B cell (primary cell): ENCODE measurements at regions not wholly inside any gene's neighbourhood (a gene's known extent, or its start where the extent isn't known, plus 50 kb on each side); places are given as distances from the start of the nearest gene placed in this dataset.

Experiments
- ATAC-seq: fragments of 200-7000 bp; cut with Tn5 transposase; one replicate; pipeline ENCODE4 v1.10.0; 2021; ENCODE audit warnings: low read depth, mild to moderate bottlenecking, moderate number of reproducible peaks, moderate library complexity
- CTCF ChIA-PET: fragments of 350-600 bp; sonication (Branson Sonifier 250); formaldehyde crosslinking; loops from one replicate; lab custom pipeline; 2021; ENCODE audit warnings: antibody characterized with exemption, inconsistent platforms; lab: Charles Lee
- POLR2A ChIA-PET: fragments of 350-600 bp; sonication (Branson Sonifier 250); formaldehyde crosslinking; loops from one replicate; lab custom pipeline; 2021; ENCODE audit warnings: antibody characterized with exemption; lab: Charles Lee
- DNase-seq: peaks from one replicate; pipeline ENCODE4 v3.0.0; 2013
- H2AFZ ChIP-seq: 2 replicates; pipeline ENCODE4 v1.6.1; 2012; ENCODE audit warnings: mild to moderate bottlenecking, low read depth, low read length; ENCODE audit not compliant: insufficient read depth, poor library complexity, severe bottlenecking
- H3K27ac ChIP-seq, 2 donors: 1 replicate in 1 of 2; 2 replicates in 1 of 2; pipeline ENCODE4 v1.5.1; 2012 to 2013; ENCODE audit warnings: low read length in 2 of 2, mild to moderate bottlenecking in 2 of 2, moderate library complexity in 1 of 2
- H3K27me3 ChIP-seq, 4 experiments: fragments of 200-600 bp in 1 of 4; sonication (generic) in 1 of 4; replicated peaks in 1 of 4; 1 replicate in 2 of 4; 2 replicates in 2 of 4; pipeline versions ENCODE4 v1.6.1 to v1.7.0; 2013 to 2016; ENCODE audit warnings: low read length in 3 of 4, mild to moderate bottlenecking in 2 of 4, mixed read lengths in 1 of 4, moderate library complexity in 1 of 4; ENCODE audit not compliant: insufficient read depth in 4 of 4, control insufficient read depth in 3 of 4; ENCODE audit errors: control extremely low read depth in 1 of 4
- H3K36me3 ChIP-seq, 2 experiments: replicated peaks in 1 of 2; 1 replicate in 1 of 2; 2 replicates in 1 of 2; pipeline versions ENCODE4 v1.6.1 to v1.7.1; 2013; ENCODE audit warnings: low read length in 1 of 2; ENCODE audit not compliant: insufficient read depth in 2 of 2, control insufficient read depth in 1 of 2; ENCODE audit errors: control extremely low read depth in 1 of 2, extremely low read depth in 1 of 2
- H3K4me1 ChIP-seq, 2 donors: fragments of 200-600 bp in 1 of 2; sonication (generic) in 1 of 2; 1 replicate in 1 of 2; 2 replicates in 1 of 2; pipeline versions ENCODE4 v1.5.1 to v1.6.1; 2013 to 2017; ENCODE audit warnings: low read length in 2 of 2; ENCODE audit not compliant: control insufficient read depth in 2 of 2, insufficient read depth in 2 of 2
- H3K4me2 ChIP-seq: replicated peaks from 2 replicates; pipeline ENCODE3; 2012; ENCODE audit warnings: mild to moderate bottlenecking, low read depth, low read length; ENCODE audit not compliant: poor library complexity, severe bottlenecking
- H3K4me3 ChIP-seq, 5 experiments: fragments of 200-600 bp in 1 of 5; sonication (generic) in 1 of 5; 1 replicate in 3 of 5; 2 replicates in 2 of 5; pipeline versions ENCODE4 v1.5.1 to v1.7.0; 2011 to 2016; ENCODE audit warnings: low read length in 4 of 5, mild to moderate bottlenecking in 4 of 5, low read depth in 2 of 5, control low read depth in 1 of 5, moderate library complexity in 1 of 5; ENCODE audit not compliant: insufficient read depth in 1 of 5; ENCODE audit errors: control extremely low read depth in 1 of 5, extremely low read depth in 1 of 5
- H3K79me2 ChIP-seq: fragments of 200-600 bp; sonication (generic); one replicate; pipeline ENCODE4 v1.6.0; 2016; ENCODE audit warnings: low read length; ENCODE audit not compliant: control insufficient read depth, insufficient read depth
- H3K9ac ChIP-seq: fragments of 200-600 bp; sonication (generic); 2 replicates; pipeline ENCODE4 v1.6.1; 2017; ENCODE audit warnings: mild to moderate bottlenecking, low read length, moderate library complexity
- H3K9me3 ChIP-seq, 3 donors: one replicate each; pipeline versions ENCODE4 v1.6.1 to v1.7.1; 2013; ENCODE audit warnings: low read length in 2 of 3; ENCODE audit not compliant: control insufficient read depth in 2 of 3, insufficient read depth in 1 of 3; ENCODE audit errors: control extremely low read depth in 1 of 3
- H4K20me1 ChIP-seq: 2 replicates; pipeline ENCODE4 v1.6.0; 2012; ENCODE audit warnings: mild to moderate bottlenecking, low read length; ENCODE audit not compliant: insufficient read depth, control insufficient read depth, poor library complexity, severe bottlenecking
- H3K27ac Mint-ChIP-seq: one replicate; pipeline ENCODE4 v1.8.0; 2021; ENCODE audit warnings: mixed read lengths
- H3K27me3 Mint-ChIP-seq: one replicate; pipeline ENCODE4 v1.8.0; 2021; ENCODE audit warnings: mixed read lengths
- H3K4me1 Mint-ChIP-seq: one replicate; pipeline ENCODE4 v1.8.0; 2021; ENCODE audit warnings: mixed read lengths
- H3K4me3 Mint-ChIP-seq: one replicate; pipeline ENCODE4 v1.8.0; 2021; ENCODE audit warnings: mixed read lengths
- H3K9me3 Mint-ChIP-seq: one replicate; pipeline ENCODE4 v1.8.0; 2022; ENCODE audit warnings: mixed read lengths; ENCODE audit not compliant: insufficient read depth
- CTCF ChIP-seq: fragments of 200-600 bp; IDR thresholded peaks from one replicate; pipeline ENCODE4 v1.8.0; 2022; ENCODE audit warnings: antibody characterized with exemption, mild to moderate bottlenecking
- EZH2 ChIP-seq: IDR thresholded peaks from 2 replicates; pipeline ENCODE4 v1.6.1; 2012; ENCODE audit warnings: borderline replicate concordance, low read depth, mild to moderate bottlenecking, moderate library complexity, low read length; ENCODE audit not compliant: insufficient read depth, poor library complexity, severe bottlenecking
- WGBS: methylation state at CpG from one replicate; pipeline ENCODE4 v1.1.5; 2013; ENCODE audit warnings: missing lambda C conversion rate; ENCODE audit not compliant: insufficient coverage; 5-methylcytosine and 5-hydroxymethylcytosine counted together
- intact Hi-C: fragments of 100-400 bp; cut with micrococcal nuclease; formaldehyde crosslinking; loops from one replicate; pipeline ENCODE4 v1.10.0; 2022

DNA sequence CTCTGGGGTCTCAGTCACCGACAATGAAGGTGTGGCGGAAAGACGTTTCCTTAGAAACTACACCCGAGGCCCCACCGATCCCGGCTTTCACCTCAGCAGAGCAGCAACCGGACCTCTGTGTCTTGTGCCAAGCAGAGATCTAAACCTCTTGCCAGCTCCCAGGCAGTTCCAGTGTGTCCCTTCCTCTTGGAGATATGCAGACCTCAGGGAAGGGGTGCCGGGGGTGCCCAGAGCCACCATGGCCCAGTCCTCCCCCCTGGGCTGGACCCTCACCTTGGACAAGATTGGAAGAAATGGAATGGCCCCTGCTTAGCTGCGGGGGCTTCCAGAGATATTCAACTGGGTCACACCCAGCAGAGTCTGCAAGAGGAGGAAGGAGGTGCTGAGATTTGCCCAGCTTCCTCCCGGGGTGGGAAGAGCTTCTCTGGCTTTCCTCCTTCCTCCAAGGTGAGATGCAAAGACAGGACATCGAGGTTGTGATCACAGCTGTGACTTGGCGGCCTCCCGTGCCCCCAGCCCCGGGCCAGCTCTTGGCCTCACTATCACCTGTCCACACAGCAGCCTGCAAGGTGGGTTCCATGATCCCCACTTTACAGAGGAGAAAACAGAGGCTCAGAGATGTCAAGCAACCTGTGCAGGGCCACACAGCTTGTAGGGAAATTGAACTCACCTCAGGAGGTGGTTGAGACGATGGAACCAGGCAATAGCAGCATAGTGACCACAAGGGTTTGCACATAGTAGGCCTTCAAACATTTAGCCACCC lies 281.7 kb upstream of the RTL1 start:
- Histone ChIP-seq H3K9ac (no peak overlapping the region), H3K79me2 (no peaks in the 10 kb centered on the region), H3K36me3 (no peaks in the 10 kb centered on the region), H2AFZ (no peak overlapping the region), H3K27me3 (no peaks in the 10 kb centered on the region), H3K4me1 (no peaks in the 10 kb centered on the region), H3K9me3 (peaks cover 0 to 38% (median 0%) of the 10 kb centered on the region in 3 donors), H4K20me1 (no peaks in the 10 kb centered on the region), H3K4me3 (no peak overlapping the region), H3K27ac (no peak overlapping the region), H3K4me2 (no peak overlapping the region)
- ChIA-PET CTCF (no interaction called here), POLR2A (no interaction called here)
- no peak overlapping the region for H3K27ac Mint-ChIP-seq
- H3K4me1 Mint-ChIP-seq, result no peaks in the 10 kb centered on the region
- no peak for TF ChIP-seq CTCF
- no peak overlapping the region for H3K4me3 Mint-ChIP-seq
- H3K9me3 Mint-ChIP-seq, result peaks cover 8% of the 10 kb centered on the region
- ATAC-seq (no peak), DNase-seq (no peak)
- intact Hi-C loops, result no loop called here
- WGBS, result 94% methylated on average over 14 of the region's 15 CpGs
- peaks cover 4% of the 10 kb centered on the region for H3K27me3 Mint-ChIP-seq

GRCh38 chr14:101185946-101186345 lies 282.4 kb upstream of the RTL1 start:
- H3K27me3 ChIP-seq, result no peaks in the 10 kb centered on the region
- intact Hi-C loops, result no loop called here
- H4K20me1 ChIP-seq, result no peaks in the 10 kb centered on the region
- H3K27me3 Mint-ChIP-seq, result peaks cover 4% of the 10 kb centered on the region
- peaks cover 3% of the 10 kb centered on the region for H3K9me3 Mint-ChIP-seq
- H3K4me1 ChIP-seq, result no peaks in the 10 kb centered on the region
- H3K79me2 ChIP-seq, result no peaks in the 10 kb centered on the region
- H3K4me2 ChIP-seq, result no peak overlapping the region
- H3K27ac Mint-ChIP-seq, result no peak overlapping the region
- POLR2A ChIA-PET, result no interaction called here
- DNase-seq (no peak), ATAC-seq (no peak)
- 88% methylated on average over 4 of the region's 5 CpGs for WGBS
- no peak overlapping the region for H3K9ac ChIP-seq
- peaks cover 0 to 34% (median 0%) of the 10 kb centered on the region in 3 donors for H3K9me3 ChIP-seq
- no peak for TF ChIP-seq EZH2
- no peak overlapping the region for H2AFZ ChIP-seq
- no peak overlapping the region for H3K4me3 Mint-ChIP-seq
- no peaks in the 10 kb centered on the region for H3K4me1 Mint-ChIP-seq
- H3K36me3 ChIP-seq, result no peaks in the 10 kb centered on the region
- no peak overlapping the region for H3K4me3 ChIP-seq
- no peak overlapping the region for H3K27ac ChIP-seq
- CTCF ChIA-PET, result no interaction called here
